ENCODE measurements at regions not wholly inside any gene's neighbourhood (a gene's known extent, or its start where the extent isn't known, plus 50 kb on each side); places are given as distances from the start of the nearest gene placed in this dataset.

GRCh38 chr3:88809993-88810392, 297.4 kb upstream of the EPHA3 start:
- TF ChIP-seq CEBPB (IDR thresholded peaks at IDR 0.05; ENCODE audit: low read depth, low read length), result no peak
- TF ChIP-seq CTCF (conservative IDR thresholded peaks at IDR 0.05; ENCODE audit: low read depth, low read length), result no peak
- TF ChIP-seq MAZ (IDR thresholded peaks at IDR 0.05; ENCODE audit: borderline replicate concordance, low read depth, low read length), result no peak
- no peak for TF ChIP-seq ELK1 (IDR thresholded peaks at IDR 0.05; ENCODE audit: borderline replicate concordance, low read depth, low read length)
- no peak for TF ChIP-seq POLR2A (IDR thresholded peaks at IDR 0.05; ENCODE audit: low read depth, low read length)
- TF ChIP-seq BHLHE40 (IDR thresholded peaks at IDR 0.05; ENCODE audit: low read depth, low read length), result no peak
- TF ChIP-seq RAD21 (IDR thresholded peaks at IDR 0.05; ENCODE audit: low read length), result no peak
- no peak for TF ChIP-seq NFE2L2 (IDR thresholded peaks at IDR 0.05; ENCODE audit: low read depth, low read length)

Measured in IMR-90 (cell line).